ENCODE measurements at regions not wholly inside any gene's neighbourhood (a gene's known extent, or its start where the extent isn't known, plus 50 kb on each side); places are given as distances from the start of the nearest gene placed in this dataset.

DNA sequence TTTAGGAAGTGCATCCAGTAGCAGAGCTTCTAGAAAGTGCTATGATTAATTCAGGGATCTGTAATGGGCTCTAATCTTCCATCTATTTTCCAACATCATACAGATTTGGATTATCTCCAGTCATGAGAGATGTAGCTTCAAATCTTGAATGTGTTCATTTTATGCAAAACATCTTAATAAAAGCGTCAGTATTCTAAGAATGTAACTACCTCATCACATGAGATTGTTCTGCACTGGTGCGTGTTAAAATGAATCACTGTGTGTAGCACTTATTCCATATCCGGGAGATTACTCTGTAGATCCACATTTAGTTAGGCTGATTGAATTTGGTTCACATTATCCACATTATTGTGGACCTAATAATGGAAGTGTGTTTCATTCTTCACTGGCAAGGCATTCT, 344.9 kb upstream of the CHRM2 start:
- TF ChIP-seq, protein P1, sequence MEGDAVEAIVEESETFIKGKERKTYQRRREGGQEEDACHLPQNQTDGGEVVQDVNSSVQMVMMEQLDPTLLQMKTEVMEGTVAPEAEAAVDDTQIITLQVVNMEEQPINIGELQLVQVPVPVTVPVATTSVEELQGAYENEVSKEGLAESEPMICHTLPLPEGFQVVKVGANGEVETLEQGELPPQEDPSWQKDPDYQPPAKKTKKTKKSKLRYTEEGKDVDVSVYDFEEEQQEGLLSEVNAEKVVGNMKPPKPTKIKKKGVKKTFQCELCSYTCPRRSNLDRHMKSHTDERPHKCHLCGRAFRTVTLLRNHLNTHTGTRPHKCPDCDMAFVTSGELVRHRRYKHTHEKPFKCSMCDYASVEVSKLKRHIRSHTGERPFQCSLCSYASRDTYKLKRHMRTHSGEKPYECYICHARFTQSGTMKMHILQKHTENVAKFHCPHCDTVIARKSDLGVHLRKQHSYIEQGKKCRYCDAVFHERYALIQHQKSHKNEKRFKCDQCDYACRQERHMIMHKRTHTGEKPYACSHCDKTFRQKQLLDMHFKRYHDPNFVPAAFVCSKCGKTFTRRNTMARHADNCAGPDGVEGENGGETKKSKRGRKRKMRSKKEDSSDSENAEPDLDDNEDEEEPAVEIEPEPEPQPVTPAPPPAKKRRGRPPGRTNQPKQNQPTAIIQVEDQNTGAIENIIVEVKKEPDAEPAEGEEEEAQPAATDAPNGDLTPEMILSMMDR (IDR thresholded peaks at IDR 0.05; ENCODE audit: low read depth, low read length) = no peak
- no peak for DNase-seq (ENCODE audit: extremely low read depth, low read depth)

DNA sequence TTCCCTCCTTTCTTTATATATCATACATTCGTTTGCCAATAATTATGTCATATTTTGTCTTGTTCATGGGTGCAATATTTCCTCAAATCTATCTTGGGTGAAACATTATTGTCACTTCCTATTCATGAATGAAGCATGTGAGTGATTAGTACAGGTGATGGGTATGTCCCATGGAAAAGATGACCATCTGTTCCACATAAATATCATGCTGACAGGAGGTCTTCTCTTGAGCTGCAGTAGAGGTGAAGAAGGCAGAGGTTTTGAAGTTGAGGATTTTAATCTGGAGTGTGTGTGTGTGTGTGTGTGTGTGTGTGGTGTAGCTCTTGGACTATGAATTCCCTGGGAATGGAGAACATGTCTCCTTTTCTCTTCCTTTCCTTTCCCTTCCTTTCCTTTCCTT, 350.5 kb upstream of the CHRM2 start:
- TF ChIP-seq, protein P1 (IDR thresholded peaks at IDR 0.05; ENCODE audit: low read depth, low read length) = no peak
- DNase-seq (ENCODE audit: extremely low read depth, low read depth) = no peak

DNA sequence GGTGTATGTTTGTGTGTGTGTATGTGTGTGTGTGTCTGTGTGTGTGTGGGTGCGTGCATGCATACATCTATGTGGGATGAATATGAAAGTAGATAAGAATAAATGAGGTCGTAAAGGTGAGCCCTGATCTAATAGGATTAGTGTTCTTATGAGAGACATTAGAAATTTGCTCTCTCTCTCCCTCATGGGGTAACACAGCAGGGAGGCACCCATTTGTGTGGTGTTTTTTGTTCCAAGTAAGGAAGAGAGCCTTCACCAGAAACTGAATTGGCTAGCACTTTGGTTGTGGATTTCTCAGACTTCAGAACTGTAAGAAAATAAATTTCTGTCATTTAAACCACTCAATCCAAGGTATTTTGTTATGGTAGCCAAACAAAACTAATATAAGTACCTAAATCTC, 353.7 kb upstream of the CHRM2 start:
- TF ChIP-seq, protein P1 (IDR thresholded peaks at IDR 0.05; ENCODE audit: low read depth, low read length) = no peak

DNA sequence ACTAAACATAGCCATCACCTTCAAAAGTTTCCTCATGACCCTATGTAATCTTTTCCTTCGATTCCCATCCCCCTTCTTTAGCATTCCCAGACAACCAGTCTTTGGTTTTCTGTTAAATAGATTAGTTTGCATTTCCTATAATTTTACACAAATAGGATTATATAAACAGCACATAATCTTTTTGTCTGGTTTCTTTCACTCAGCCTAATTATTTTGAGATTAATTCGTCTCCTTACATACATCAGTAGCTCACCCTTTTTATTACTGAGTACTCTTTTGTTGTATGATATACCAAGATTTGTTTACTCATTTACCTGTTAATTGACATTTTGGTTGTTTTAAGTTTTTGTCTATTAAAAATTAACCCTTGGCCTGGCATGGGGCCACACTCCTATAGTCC, 354.7 kb upstream of the CHRM2 start:
- DNase-seq (ENCODE audit: extremely low read depth, low read depth) = no peak
- TF ChIP-seq, protein P1 (IDR thresholded peaks at IDR 0.05; ENCODE audit: low read depth, low read length) = no peak

More for the DNA sequence above, 353.7 kb upstream of the CHRM2 start:
- no peak for DNase-seq (ENCODE audit: extremely low read depth, low read depth)

DNA sequence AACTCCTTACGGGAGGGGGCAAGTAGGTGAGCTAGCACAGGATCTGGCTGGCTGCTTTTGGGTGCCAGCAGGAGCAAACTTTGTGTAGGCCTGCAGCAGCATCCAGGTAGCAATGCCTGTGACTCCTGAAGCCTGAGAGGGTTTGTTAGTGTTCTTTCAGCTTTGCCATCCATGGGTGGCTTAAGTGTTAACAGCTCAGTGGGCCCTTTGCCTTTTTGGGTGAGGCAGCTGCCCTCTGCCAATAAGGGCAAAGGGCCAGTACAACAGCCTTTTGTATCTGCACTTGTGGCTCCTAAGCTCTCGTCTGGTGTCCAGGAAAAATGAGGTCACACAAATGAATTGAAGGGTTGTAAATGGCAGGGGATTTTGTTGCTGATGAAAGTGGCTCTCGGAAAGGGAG, 359.0 kb upstream of the CHRM2 start:
- DNase-seq (ENCODE audit: extremely low read depth, low read depth) = no peak
- TF ChIP-seq, protein P1 (IDR thresholded peaks at IDR 0.05; ENCODE audit: low read depth, low read length) = no peak

DNA sequence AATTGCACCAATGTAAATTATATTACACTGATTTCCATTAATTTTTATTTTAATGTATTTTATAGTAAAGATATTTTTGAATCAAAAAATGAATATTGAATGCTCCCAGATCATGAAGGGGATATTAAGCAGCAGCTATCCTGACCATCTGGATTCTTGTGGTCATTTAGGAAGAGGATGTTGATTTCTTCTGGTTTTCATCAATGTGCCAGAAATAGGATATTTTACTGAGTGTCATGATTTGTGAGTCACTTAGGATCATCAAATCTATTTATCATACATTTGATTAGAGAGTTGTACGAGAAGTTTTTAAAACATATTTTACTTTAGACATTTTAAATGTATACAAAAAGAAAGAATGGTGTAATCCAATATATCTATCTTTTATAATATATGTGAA, 366.3 kb upstream of the CHRM2 start:
- TF ChIP-seq, protein P1 (IDR thresholded peaks at IDR 0.05; ENCODE audit: low read depth, low read length) = no peak
- DNase-seq (ENCODE audit: extremely low read depth, low read depth) = no peak

DNA sequence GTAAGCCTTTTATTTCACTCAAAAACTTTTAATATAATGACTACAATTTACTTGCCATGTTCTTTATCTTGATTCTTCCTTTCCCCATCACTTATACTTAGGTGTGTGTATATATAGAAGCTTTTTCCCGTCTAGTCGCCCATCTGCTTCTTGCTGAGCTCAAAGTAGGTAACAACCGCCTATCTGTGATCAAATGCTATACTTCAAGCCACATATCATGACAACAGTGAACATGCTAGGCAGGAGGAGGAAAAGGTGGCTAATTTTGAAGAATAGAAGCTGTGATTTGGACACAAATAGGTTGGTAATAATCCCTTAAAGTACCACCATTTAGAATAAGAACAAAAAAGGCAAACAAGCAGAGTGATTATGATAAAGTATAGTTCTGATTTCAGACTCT, 367.3 kb upstream of the CHRM2 start:
- TF ChIP-seq, protein P1 (IDR thresholded peaks at IDR 0.05; ENCODE audit: low read depth, low read length) = no peak
- DNase-seq (ENCODE audit: extremely low read depth, low read depth) = no peak
